Stimulated activated naive CD8-positive, alpha-beta T cell treated with anti-CD3 and anti-CD28 coated beads, Interleukin-15, amount 100 ng/mL, for 72 hours (primary cell): ENCODE measurements at regions not wholly inside any gene's neighbourhood (a gene's known extent, or its start where the extent isn't known, plus 50 kb on each side); places are given as distances from the start of the nearest gene placed in this dataset.
A peak's percentile ranks its signal among the peaks of the same experiment; 100 is the strongest.

Experiments
- ATAC-seq: fragments of 150-1000 bp; cut with Tn5 transposase; 2 replicates; pipeline ENCODE4 v1.10.0; 2021; ENCODE audit warnings: mild to moderate bottlenecking, moderate library complexity
- DNase-seq, 2 donors: peaks; one replicate each; pipeline ENCODE4 v3.0.0; 2021 to 2022
- H3K27ac Mint-ChIP-seq, 2 donors: one replicate each; pipeline ENCODE4 v1.8.0; 2022; ENCODE audit warnings: mild to moderate bottlenecking in 2 of 2, mixed read lengths in 2 of 2, moderate library complexity in 2 of 2
- H3K27me3 Mint-ChIP-seq: one replicate; pipeline ENCODE4 v1.8.0; 2022; ENCODE audit warnings: mixed read lengths
- H3K4me1 Mint-ChIP-seq: one replicate; pipeline ENCODE4 v1.8.0; 2022; ENCODE audit warnings: mild to moderate bottlenecking, mixed read lengths
- H3K4me3 Mint-ChIP-seq, 2 donors: one replicate each; pipeline ENCODE4 v1.8.0; 2022; ENCODE audit warnings: mild to moderate bottlenecking in 2 of 2, mixed read lengths in 2 of 2, moderate library complexity in 1 of 2
- H3K9me3 Mint-ChIP-seq, 2 donors: one replicate each; pipeline ENCODE4 v1.8.0; 2022; ENCODE audit warnings: mixed read lengths in 2 of 2

- no peak for DNase-seq
- Mint-ChIP-seq H3K4me3 (no peak overlapping the region), H3K4me1 (no peaks in the 10 kb centered on the region), H3K9me3 (no peaks in the 10 kb centered on the region), H3K27ac (no peak overlapping the region), H3K27me3 (no peaks in the 10 kb centered on the region)
- no peak for ATAC-seq
Measured at GRCh38 chr16:58960034-58960433, 225.9 kb upstream of the GOT2 start.

GRCh38 chr16:58958749-58959148, 224.6 kb upstream of the GOT2 start:
- no peaks in the 10 kb centered on the region for H3K9me3 Mint-ChIP-seq
- H3K27me3 Mint-ChIP-seq = no peaks in the 10 kb centered on the region
- H3K4me1 Mint-ChIP-seq = no peaks in the 10 kb centered on the region
- H3K27ac Mint-ChIP-seq = no peak overlapping the region
- no peak overlapping the region for H3K4me3 Mint-ChIP-seq
- DNase-seq = no peak
- ATAC-seq = no peak

DNA sequence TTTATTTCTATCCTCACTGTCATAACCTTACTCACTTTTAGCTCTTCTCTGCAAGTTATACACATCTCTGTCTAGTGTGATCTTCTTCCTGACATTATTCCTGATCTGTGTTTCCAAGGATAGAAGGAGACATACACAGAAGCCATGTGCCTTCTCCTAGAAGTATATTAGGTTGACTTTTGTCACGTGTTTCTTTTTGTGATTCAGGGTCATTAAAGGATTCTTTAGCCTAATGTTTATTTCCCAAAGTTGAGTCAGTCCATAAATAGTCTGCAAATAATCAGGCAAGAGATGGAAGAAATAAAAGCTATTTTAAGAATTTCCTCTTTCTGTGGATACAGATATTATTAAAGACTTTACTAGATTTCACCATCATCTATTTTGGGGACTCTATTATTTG, 214.1 kb upstream of the GOT2 start:
- Mint-ChIP-seq H3K4me3 (no peak overlapping the region), H3K4me1 (no peaks in the 10 kb centered on the region), H3K9me3 (peaks cover 0 to 8% of the 10 kb centered on the region in 2 donors), H3K27me3 (no peaks in the 10 kb centered on the region), H3K27ac (no peak overlapping the region)
- DNase-seq (no peak), ATAC-seq (no peak)

DNA sequence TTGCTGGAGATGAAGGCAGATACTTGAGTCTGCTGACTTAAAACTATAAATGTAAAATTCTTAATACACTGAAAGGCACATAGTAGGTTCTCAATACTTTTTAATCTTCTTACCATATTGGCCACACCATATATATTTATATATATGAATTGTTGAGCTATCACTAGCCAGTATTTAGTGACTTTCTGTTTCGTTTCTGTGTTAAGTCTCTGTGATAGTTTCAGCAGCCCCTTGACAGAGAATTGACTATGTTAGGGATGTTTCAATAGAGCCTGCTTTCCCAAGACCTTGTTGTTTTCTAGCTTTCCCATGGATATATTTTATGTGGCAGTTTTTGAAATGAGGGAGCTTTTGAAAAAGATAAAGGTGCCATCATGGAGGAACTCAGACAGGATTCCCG, 206.5 kb upstream of the GOT2 start:
- H3K4me1 Mint-ChIP-seq = no peaks in the 10 kb centered on the region
- ATAC-seq (no peak), DNase-seq (no peak)
- H3K9me3 Mint-ChIP-seq = no peaks in the 10 kb centered on the region
- H3K27me3 Mint-ChIP-seq = no peaks in the 10 kb centered on the region
- H3K27ac Mint-ChIP-seq = peak overlapping the region in 1 of 2 donors; percentile 51
- H3K4me3 Mint-ChIP-seq = no peak overlapping the region

- no peaks in the 10 kb centered on the region for H3K27me3 Mint-ChIP-seq
- H3K4me1 Mint-ChIP-seq = no peaks in the 10 kb centered on the region
- DNase-seq (no peak), ATAC-seq (no peak)
- H3K27ac Mint-ChIP-seq = no peak overlapping the region
- H3K9me3 Mint-ChIP-seq = peaks cover 0 to 9% of the 10 kb centered on the region in 2 donors
- no peak overlapping the region for H3K4me3 Mint-ChIP-seq
Measured at GRCh38 chr16:58938811-58939210, 204.7 kb upstream of the GOT2 start.

- Mint-ChIP-seq H3K4me3 (no peak overlapping the region), H3K4me1 (no peaks in the 10 kb centered on the region), H3K27me3 (no peaks in the 10 kb centered on the region), H3K9me3 (peaks cover 5 to 9% of the 10 kb centered on the region in 2 donors), H3K27ac (no peak overlapping the region)
- DNase-seq (no peak), ATAC-seq (no peak)
Measured at GRCh38 chr16:58937661-58938060, 203.5 kb upstream of the GOT2 start.

DNA sequence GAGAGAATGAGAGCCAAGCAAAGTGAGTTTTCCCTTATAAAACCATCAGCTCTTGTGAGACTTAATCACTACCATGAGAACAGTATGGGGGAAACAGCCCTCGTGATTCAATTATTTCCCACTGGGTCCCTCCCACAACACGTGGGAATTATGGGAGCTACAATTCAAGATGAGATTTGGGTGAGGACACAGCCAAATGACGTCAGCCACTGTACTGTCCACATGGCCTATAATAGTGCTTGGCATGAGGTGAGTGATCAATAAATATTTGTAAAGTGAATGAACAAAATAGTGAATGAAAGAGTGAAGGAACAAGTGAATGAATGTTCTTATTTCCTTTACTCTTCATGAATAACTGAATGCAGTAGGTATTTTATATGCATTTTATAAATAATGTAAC, 199.1 kb upstream of the GOT2 start:
- H3K27ac Mint-ChIP-seq = no peak overlapping the region
- peaks cover 5 to 9% of the 10 kb centered on the region in 2 donors for H3K9me3 Mint-ChIP-seq
- H3K4me1 Mint-ChIP-seq = no peaks in the 10 kb centered on the region
- H3K4me3 Mint-ChIP-seq = no peak overlapping the region
- no peak for ATAC-seq
- DNase-seq = no peak
- no peaks in the 10 kb centered on the region for H3K27me3 Mint-ChIP-seq

DNA sequence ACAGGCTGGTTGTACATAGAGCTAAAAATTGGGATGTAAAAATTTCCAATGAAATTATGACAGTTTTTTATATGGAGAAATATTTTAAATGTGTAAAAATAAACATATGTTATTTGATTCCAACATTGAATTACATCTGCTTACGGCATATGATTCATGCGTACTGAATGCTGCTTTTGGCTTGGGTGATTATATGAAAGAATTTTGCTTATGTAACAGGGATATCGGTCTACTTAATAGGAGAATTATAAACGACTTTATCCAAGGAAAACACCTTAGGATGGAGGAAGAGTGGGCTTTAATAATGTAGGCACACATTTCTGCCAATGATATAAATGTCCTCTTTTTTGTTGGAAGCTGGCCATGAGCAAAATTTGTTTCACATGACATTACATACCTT, 197.3 kb upstream of the GOT2 start:
- H3K27ac Mint-ChIP-seq = no peak overlapping the region
- H3K9me3 Mint-ChIP-seq = peaks cover 5 to 14% of the 10 kb centered on the region in 2 donors
- no peaks in the 10 kb centered on the region for H3K4me1 Mint-ChIP-seq
- no peak overlapping the region for H3K4me3 Mint-ChIP-seq
- DNase-seq (no peak), ATAC-seq (no peak)
- H3K27me3 Mint-ChIP-seq = no peaks in the 10 kb centered on the region

DNA sequence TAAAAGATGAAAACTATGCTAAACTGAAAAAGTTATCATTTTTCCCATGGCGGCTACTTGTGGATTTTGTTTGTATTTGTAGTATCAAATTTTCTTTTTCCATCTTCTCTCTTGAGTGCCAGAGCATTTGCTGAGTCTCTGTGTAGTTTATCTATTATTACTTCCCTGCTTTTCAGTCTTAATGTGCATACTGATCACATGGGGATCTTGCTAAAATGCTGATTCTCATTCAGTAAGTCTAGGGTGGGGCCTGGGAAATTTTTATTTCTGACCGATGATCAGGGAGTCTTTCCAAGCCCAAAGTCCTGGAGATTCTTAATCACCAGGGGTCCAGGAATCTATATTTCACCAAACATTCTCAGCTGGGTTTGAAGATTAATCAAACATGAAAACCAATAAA, 189.0 kb upstream of the GOT2 start:
- H3K27me3 Mint-ChIP-seq = no peaks in the 10 kb centered on the region
- H3K4me3 Mint-ChIP-seq = no peak overlapping the region
- H3K4me1 Mint-ChIP-seq = no peaks in the 10 kb centered on the region
- DNase-seq (no peak), ATAC-seq (no peak)
- H3K9me3 Mint-ChIP-seq = peaks cover 5 to 25% of the 10 kb centered on the region in 2 donors
- no peak overlapping the region for H3K27ac Mint-ChIP-seq

GRCh38 chr16:58913456-58913855, 179.3 kb upstream of the GOT2 start:
- H3K4me1 Mint-ChIP-seq = no peaks in the 10 kb centered on the region
- H3K27me3 Mint-ChIP-seq = no peaks in the 10 kb centered on the region
- DNase-seq (no peak), ATAC-seq (no peak)
- peaks cover 7 to 29% of the 10 kb centered on the region in 2 donors for H3K9me3 Mint-ChIP-seq
- no peak overlapping the region for H3K27ac Mint-ChIP-seq
- no peak overlapping the region for H3K4me3 Mint-ChIP-seq

GRCh38 chr16:58912571-58912970, 178.5 kb upstream of the GOT2 start:
- H3K4me1 Mint-ChIP-seq = no peaks in the 10 kb centered on the region
- no peak overlapping the region for H3K27ac Mint-ChIP-seq
- H3K9me3 Mint-ChIP-seq = peaks cover 4 to 21% of the 10 kb centered on the region in 2 donors
- H3K4me3 Mint-ChIP-seq = no peak overlapping the region
- H3K27me3 Mint-ChIP-seq = no peaks in the 10 kb centered on the region
- ATAC-seq (no peak), DNase-seq (no peak)

GRCh38 chr16:58906981-58907715, 173.0 kb upstream of the GOT2 start:
- H3K9me3 Mint-ChIP-seq = no peaks in the 10 kb centered on the region
- H3K27ac Mint-ChIP-seq = no peak overlapping the region
- H3K4me3 Mint-ChIP-seq = no peak overlapping the region
- H3K4me1 Mint-ChIP-seq = no peaks in the 10 kb centered on the region
- ATAC-seq (no peak), DNase-seq (no peak)
- no peaks in the 10 kb centered on the region for H3K27me3 Mint-ChIP-seq

- Mint-ChIP-seq H3K27me3 (no peaks in the 10 kb centered on the region), H3K4me1 (no peaks in the 10 kb centered on the region), H3K27ac (no peak overlapping the region), H3K4me3 (no peak overlapping the region), H3K9me3 (peaks cover 0 to 7% of the 10 kb centered on the region in 2 donors)
- no peak for ATAC-seq
- no peak for DNase-seq
Measured at GRCh38 chr16:58904291-58904690, 170.2 kb upstream of the GOT2 start.

DNA sequence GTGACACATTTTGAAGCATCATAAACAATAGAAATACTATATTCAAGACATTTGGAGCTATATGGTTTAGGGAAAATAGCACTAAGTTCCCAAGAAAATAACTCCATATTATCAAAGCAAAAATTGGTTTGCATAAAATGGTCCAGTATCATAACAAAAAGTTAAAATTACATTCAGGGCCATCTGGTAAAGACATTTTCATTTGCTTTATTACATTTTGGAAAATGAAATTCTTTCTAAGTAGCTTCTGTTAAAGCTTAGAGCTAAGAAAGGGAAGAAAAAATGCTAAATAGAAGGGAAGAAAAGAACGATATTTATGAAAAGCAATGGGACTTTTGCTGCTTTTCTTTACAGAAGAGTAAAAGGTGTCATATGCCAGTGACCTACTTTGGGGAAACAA, 155.4 kb upstream of the GOT2 start:
- H3K27ac Mint-ChIP-seq = no peak overlapping the region
- peaks cover 11 to 14% of the 10 kb centered on the region in 2 donors for H3K9me3 Mint-ChIP-seq
- no peaks in the 10 kb centered on the region for H3K4me1 Mint-ChIP-seq
- ATAC-seq (no peak), DNase-seq (no peak)
- no peak overlapping the region for H3K4me3 Mint-ChIP-seq
- H3K27me3 Mint-ChIP-seq = no peaks in the 10 kb centered on the region

- ATAC-seq = no peak
- peaks cover 6% of the 10 kb centered on the region for H3K4me1 Mint-ChIP-seq
- H3K9me3 Mint-ChIP-seq = peaks cover 0 to 7% of the 10 kb centered on the region in 2 donors
- H3K4me3 Mint-ChIP-seq = no peak overlapping the region
- peaks cover 9% of the 10 kb centered on the region for H3K27me3 Mint-ChIP-seq
- H3K27ac Mint-ChIP-seq = no peak overlapping the region
- DNase-seq = no peak
Measured at GRCh38 chr16:58885528-58886170, 151.5 kb upstream of the GOT2 start.

DNA sequence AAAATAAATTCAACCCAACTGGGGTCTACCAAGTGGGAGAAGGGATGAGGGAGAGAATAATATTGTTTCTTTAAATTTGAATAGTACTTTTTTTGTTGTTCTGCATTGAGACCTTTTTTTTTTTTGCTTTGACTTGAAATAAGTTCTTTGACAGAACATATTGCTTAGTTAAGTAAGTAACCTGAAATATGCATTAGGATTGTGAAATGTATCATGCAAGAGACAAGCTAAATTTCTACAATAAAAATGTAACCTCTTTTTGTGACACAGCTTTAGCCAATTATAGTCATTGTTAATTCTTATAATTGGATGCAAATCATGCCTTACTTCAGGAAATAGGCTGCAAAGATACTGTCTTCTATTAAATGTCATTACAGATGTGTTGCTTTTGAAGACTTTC, 150.0 kb upstream of the GOT2 start:
- Mint-ChIP-seq H3K4me1 (peaks cover 6% of the 10 kb centered on the region), H3K27ac (no peak overlapping the region), H3K9me3 (peaks cover 4 to 15% of the 10 kb centered on the region in 2 donors), H3K4me3 (no peak overlapping the region), H3K27me3 (peaks cover 17% of the 10 kb centered on the region)
- DNase-seq (no peak), ATAC-seq (no peak)

DNA sequence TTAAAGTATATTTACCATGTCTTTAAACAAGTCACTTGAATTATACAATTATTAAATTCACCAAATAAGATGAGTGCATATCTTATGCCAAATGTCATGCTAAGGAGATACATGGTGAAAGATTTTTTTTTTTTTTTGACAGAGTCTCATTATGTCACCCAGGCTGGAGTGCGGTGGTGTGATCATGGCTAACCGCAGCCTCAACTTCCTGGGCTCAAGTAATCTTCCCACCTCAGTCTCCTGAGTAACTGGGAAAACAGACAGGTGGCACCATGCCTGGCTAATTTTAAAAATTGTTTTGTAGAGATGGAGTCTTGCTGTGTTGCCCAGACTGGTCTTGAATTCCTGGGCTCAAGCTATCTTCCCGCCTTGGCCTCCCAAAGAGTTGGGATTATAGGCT, 149.0 kb upstream of the GOT2 start:
- peaks cover 11 to 17% of the 10 kb centered on the region in 2 donors for H3K9me3 Mint-ChIP-seq
- H3K27ac Mint-ChIP-seq = no peak overlapping the region
- no peak for ATAC-seq
- peaks cover 17% of the 10 kb centered on the region for H3K27me3 Mint-ChIP-seq
- no peak overlapping the region for H3K4me3 Mint-ChIP-seq
- peaks cover 6% of the 10 kb centered on the region for H3K4me1 Mint-ChIP-seq
- no peak for DNase-seq
